Right cardiac atrium (tissue), 5 donors: ENCODE measurements at regions not wholly inside any gene's neighbourhood (a gene's known extent, or its start where the extent isn't known, plus 50 kb on each side); places are given as distances from the start of the nearest gene placed in this dataset.

ENCODE experiments used
- ATAC-seq, 2 donors: fragments of 200-7000 bp; cut with Tn5 transposase; one replicate each; pipeline versions ENCODE4 v1.8.0 to v1.9.1; 2020; ENCODE audit warnings: moderate library complexity in 2 of 2, mild to moderate bottlenecking in 1 of 2
- DNase-seq, 3 donors: peaks; one replicate each; pipeline ENCODE4 v3.0.0-alpha.2; 2020
- H3K27ac ChIP-seq: one replicate; pipeline ENCODE4 v1.5.1; 2013; ENCODE audit warnings: mild to moderate bottlenecking, low read length, control low read depth, moderate library complexity
- H3K27me3 ChIP-seq: one replicate; pipeline ENCODE4 v1.6.1; 2013; ENCODE audit not compliant: control insufficient read depth, insufficient read depth
- H3K4me1 ChIP-seq: one replicate; pipeline ENCODE4 v1.6.1; 2013; ENCODE audit warnings: low read length; ENCODE audit not compliant: control insufficient read depth, insufficient read depth
- H3K4me3 ChIP-seq: one replicate; pipeline ENCODE4 v1.5.1; 2013; ENCODE audit warnings: low read length, control low read depth
- H3K9me3 ChIP-seq: one replicate; pipeline ENCODE4 v1.6.1; 2013; ENCODE audit warnings: low read length; ENCODE audit not compliant: control insufficient read depth
- WGBS: extraction: QIAGEN DNeasy Blood & Tissue Kit; methylation state at CpG from one replicate; pipeline ENCODE4 v1.1.7; 2013; 5-methylcytosine and 5-hydroxymethylcytosine counted together
- intact Hi-C, 4 donors: fragments of 100-400 bp; cut with DNase I; formaldehyde crosslinking; loops; one replicate each; pipeline versions ENCODE4 v1.11.0 to v1.14.0; 2022 to 2023
- donor health status: healthy with polysubstance abuse.
- donor health status: DM: no; HTN: yes; CAD: no.
- donor health status: DM: no; HTN: no; CAD: no.
- donor health status: DM: no; HTN: yes; CAD: no; lungs with severe emphysema.
- donor health status: DM: yes; HTN: yes; CAD: no.

DNA sequence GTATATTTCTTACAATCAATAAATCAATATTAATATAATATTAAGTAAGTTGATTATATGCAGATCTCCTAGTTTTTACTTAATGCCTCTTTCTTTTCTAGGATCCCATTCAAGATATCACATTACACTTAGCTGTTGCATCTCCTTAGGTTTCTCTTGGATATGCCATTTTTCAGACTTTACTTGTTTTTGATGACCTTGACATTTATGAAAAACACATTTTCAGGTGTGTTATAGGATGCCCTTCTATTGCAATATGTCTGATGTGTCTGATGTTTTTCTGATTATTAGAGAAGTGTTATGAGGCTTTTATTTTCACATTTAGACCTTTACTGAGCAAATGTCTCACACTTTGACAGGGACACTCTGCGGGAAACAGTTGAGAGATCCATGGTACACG lies 933.6 kb upstream of the CNTNAP5 start:
- intact Hi-C loops = no loop called here

DNA sequence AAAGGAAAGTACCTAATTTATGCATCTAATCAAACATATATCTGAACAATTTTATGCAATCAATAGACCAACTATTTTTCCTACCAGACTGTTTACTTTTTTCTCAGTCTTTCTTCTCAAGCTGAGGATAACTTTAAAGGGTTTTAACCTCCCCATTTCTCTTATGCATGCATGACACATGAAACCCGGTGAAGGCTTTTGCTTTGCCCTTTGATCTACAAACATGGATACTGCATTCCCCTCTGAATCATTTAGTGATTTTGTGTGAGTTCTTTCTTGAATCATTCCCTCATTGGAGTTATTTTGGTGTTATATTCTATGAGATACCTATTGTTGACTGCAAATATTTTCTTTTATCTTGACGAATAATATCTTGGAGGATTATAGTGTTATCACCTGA lies 931.9 kb upstream of the CNTNAP5 start:
- Histone ChIP-seq H3K9me3 (no peaks in the 10 kb centered on the region), H3K27me3 (no peaks in the 10 kb centered on the region), H3K4me1 (no peaks in the 10 kb centered on the region), H3K4me3 (no peak overlapping the region), H3K27ac (no peak overlapping the region)
- ATAC-seq (no peak), DNase-seq (no peak)
- WGBS = 84% methylated on average over 2 of the region's 2 CpGs
- intact Hi-C loops = no loop called here

More for the DNA sequence above, 933.6 kb upstream of the CNTNAP5 start:
- H3K27ac ChIP-seq = no peak overlapping the region
- WGBS = 97% methylated on average over 2 of the region's 2 CpGs
- no peaks in the 10 kb centered on the region for H3K27me3 ChIP-seq
- H3K4me1 ChIP-seq = no peaks in the 10 kb centered on the region
- ATAC-seq (no peak), DNase-seq (no peak)
- no peak overlapping the region for H3K4me3 ChIP-seq
- H3K9me3 ChIP-seq = no peaks in the 10 kb centered on the region

DNA sequence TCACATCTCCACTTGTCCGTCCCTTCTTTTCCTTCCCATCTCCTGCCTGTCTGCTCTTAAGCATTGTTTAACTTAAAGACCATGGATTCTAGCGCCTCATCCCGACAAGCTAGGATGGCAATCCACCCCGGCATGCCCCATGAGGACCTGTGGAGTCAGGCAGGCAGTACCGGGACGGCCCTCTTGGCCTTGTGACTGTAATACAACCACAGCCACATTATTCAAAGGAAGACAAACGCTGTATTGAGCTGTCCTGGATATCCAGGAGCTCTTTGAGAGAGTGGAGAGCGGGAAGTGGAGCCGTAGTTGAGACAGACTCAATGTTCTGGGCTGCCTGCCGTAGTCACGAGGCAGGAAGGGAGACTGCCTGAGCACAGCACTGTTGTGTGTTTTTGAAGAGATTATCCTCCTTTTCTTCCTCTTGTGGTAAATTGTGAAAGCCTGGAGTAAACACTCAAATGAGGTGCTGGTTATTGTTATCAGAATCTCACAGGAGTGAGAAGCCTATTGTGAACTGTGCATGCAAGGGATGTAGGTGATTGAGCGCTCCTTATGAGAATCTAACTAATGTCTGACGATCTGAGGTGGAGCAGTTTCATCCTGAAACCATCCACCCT lies 929.8 kb upstream of the CNTNAP5 start:
- 83% methylated on average over 13 of the region's 13 CpGs for WGBS
- intact Hi-C loops = no loop called here
- Histone ChIP-seq H3K4me1 (no peaks in the 10 kb centered on the region), H3K4me3 (no peak overlapping the region), H3K27me3 (no peaks in the 10 kb centered on the region), H3K27ac (no peak overlapping the region), H3K9me3 (no peaks in the 10 kb centered on the region)
- DNase-seq (no peak), ATAC-seq (no peak)

DNA sequence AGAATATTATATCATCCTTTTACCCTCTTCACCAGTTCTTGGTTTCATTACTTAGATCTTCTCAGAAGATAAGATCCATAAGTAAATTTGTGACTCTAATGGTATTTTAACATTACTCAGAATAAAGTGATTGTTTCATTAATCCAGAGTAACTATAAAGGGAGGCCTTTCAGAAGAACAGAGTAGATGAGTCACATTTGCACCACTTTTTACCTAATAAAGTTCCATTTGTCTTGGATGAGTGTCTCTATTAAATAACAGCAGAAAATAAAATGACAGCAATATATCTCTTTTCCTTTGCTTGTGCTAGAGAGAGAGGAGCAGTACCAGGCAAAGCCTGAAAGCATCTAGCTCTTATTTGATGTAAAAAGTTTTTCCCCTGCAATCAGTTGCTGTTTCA lies 926.5 kb upstream of the CNTNAP5 start:
- ATAC-seq = no peak
- no peak overlapping the region for H3K27ac ChIP-seq
- intact Hi-C loops = no loop called here
- DNase-seq = no peak
- no peaks in the 10 kb centered on the region for H3K9me3 ChIP-seq
- no peaks in the 10 kb centered on the region for H3K27me3 ChIP-seq
- no peaks in the 10 kb centered on the region for H3K4me1 ChIP-seq
- no peak overlapping the region for H3K4me3 ChIP-seq

DNA sequence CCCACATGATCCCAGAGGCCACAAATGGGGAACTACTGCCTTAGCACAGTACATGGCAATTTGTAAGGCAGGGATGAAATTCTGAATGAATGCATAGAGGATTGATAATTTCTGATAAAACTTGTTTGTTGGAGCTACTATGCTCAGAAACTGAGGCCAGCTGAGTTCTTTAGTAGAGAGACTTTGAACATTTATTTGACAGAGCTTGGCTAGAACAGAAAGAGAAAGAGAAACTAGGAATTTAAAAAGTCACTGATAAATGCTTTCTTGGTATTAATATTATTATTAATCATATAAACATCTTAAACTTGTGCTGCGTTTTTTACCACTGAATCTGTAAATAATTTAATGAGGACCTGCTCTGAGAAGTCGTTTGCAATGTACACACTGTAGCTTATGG lies 923.7 kb upstream of the CNTNAP5 start:
- WGBS = 61% methylated on average over 2 of the region's 2 CpGs
- intact Hi-C loops = no loop called here

DNA sequence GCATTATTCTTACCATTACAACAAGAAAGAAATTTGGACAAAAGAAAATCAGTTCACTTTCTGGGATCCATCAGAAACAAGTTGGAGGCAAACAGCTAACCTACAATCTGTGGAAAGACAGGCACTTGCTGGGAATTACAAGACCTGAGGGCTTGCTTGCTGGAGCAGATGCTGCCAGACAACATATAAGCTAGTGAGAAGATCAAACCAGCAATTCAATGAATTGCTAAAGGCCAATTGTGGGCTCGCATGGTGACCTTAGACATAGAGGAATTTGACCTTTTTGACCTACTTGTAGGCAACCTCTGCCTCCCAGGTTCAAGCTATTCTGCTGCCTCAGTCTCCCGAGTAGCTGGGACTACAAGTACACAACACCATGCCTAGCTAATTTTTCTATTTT lies 921.2 kb upstream of the CNTNAP5 start:
- DNase-seq (no peak), ATAC-seq (no peak)
- Histone ChIP-seq H3K4me3 (no peak overlapping the region), H3K27ac (no peak overlapping the region), H3K4me1 (no peaks in the 10 kb centered on the region), H3K27me3 (no peaks in the 10 kb centered on the region), H3K9me3 (no peaks in the 10 kb centered on the region)
- intact Hi-C loops = no loop called here
- 73% methylated on average over 2 of the region's 2 CpGs for WGBS

More for the DNA sequence above, 923.7 kb upstream of the CNTNAP5 start:
- no peaks in the 10 kb centered on the region for H3K27me3 ChIP-seq
- H3K4me1 ChIP-seq = no peaks in the 10 kb centered on the region
- DNase-seq = no peak
- no peak for ATAC-seq
- H3K27ac ChIP-seq = no peak overlapping the region
- no peak overlapping the region for H3K4me3 ChIP-seq
- H3K9me3 ChIP-seq = no peaks in the 10 kb centered on the region

DNA sequence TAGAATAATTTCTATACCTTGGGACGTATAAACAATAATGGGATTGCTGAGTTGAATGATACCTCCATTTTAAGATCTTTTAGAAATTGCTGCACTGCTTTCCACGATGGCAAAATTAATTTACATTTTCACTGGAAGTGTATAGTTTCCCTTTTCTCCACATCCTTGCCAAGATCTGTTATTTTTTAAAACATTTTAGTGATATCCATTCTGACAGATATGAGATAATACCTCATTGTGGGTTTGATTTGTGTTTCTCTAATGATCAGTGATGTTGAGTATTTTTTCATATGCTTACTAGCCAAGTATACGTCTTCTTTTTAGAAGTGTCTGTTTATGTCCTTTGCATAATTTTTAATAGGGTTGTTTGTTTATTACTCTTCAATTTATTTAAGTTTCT lies 908.5 kb upstream of the CNTNAP5 start:
- ATAC-seq (no peak), DNase-seq (no peak)
- Histone ChIP-seq H3K27me3 (no peaks in the 10 kb centered on the region), H3K27ac (no peak overlapping the region), H3K9me3 (no peaks in the 10 kb centered on the region), H3K4me1 (no peaks in the 10 kb centered on the region), H3K4me3 (no peak overlapping the region)
- intact Hi-C loops = no loop called here
- WGBS = 74% methylated on average over 3 of the region's 3 CpGs

DNA sequence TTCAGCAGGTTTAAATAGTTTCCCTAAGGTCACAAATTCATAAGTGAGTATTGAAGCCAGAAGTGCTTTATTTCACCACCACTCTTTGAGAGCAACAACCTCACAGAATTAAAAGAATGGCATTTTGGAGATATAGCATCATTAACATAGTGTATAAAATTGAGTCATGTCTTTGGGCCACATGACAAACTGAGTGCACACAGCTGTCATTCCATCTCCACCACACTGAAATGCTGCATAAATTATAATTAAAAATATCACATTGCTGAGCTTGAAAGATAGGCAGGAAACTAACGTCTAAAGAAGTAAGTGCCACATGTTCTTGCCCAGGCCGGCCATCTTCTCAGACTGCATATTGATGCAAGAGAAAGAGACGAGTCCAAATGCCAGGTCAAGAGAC lies 897.9 kb upstream of the CNTNAP5 start:
- H3K4me1 ChIP-seq = no peaks in the 10 kb centered on the region

DNA sequence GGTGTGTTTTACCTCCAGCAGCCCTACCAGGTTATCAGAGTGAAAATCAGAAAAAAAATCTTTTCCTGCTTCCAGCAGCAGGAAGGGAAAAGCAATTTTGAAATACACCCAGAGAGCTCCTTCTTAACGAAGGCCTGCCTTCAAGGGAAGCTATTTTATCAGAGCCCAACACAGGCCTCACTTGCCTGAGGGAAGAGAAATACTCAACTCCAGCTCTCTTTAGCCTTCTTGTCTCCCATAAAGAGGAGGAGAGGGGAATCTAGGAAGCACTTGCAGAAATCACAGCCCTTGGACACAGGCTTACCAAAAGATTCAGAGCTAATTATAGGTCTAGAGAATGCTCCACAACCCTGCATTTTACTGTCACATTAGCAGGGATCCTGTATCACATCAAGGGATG lies 896.1 kb upstream of the CNTNAP5 start:
- intact Hi-C loops = no loop called here
- 27% methylated on average over 1 of the region's 1 CpG for WGBS
- H3K27ac ChIP-seq = no peak overlapping the region
- H3K4me1 ChIP-seq = no peaks in the 10 kb centered on the region
- no peak overlapping the region for H3K4me3 ChIP-seq
- H3K9me3 ChIP-seq = no peaks in the 10 kb centered on the region
- ATAC-seq (no peak), DNase-seq (no peak)
- no peaks in the 10 kb centered on the region for H3K27me3 ChIP-seq

More for the DNA sequence above, 897.9 kb upstream of the CNTNAP5 start:
- Histone ChIP-seq H3K27ac (no peak overlapping the region), H3K27me3 (no peaks in the 10 kb centered on the region), H3K9me3 (no peaks in the 10 kb centered on the region), H3K4me3 (no peak overlapping the region)
- ATAC-seq = no peak
- intact Hi-C loops = no loop called here
- DNase-seq = no peak
- WGBS = 70% methylated on average over 3 of the region's 3 CpGs

DNA sequence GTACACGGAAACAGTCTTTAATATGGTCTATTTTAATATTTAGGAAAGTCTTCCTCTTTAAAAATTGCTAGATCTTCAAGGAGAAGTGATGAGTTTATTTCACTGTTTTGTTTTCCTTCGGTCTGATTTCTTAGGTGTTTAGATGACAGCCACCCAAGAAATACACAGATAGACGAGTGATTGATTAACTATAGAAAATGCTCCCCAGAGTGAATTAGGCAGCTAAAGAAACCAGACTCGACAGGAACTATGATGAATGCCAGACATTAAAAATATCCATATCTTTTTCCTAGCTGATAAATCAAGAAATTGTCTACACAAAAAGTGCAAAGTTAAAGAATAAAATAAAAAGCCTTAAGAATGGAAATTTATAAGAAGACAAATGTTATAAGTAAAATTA lies 888.7 kb upstream of the CNTNAP5 start:
- H3K4me1 ChIP-seq = no peaks in the 10 kb centered on the region
- H3K4me3 ChIP-seq = no peak overlapping the region
- H3K27me3 ChIP-seq = no peaks in the 10 kb centered on the region
- intact Hi-C loops = no loop called here
- H3K9me3 ChIP-seq = no peaks in the 10 kb centered on the region
- DNase-seq (no peak), ATAC-seq (no peak)
- 67% methylated on average over 4 of the region's 4 CpGs for WGBS
- no peak overlapping the region for H3K27ac ChIP-seq

DNA sequence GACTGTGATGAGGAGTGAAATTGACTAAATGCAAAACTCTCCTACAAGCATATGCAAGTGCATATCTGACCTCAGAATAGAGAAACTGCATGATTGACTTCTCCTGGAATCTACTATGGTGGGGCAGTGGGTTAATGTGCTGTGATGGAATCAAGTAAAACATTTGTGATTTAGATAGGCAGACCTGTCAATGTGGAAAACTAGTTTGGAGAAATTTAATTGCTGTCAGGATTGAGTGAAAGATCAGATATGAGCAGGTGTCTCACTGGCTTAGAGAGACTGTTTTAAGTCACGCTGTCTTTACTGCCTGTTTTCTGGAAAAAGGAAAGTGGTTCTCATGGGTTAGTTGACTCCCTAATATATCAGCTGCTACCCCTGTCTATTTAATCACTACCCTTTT lies 881.0 kb upstream of the CNTNAP5 start:
- ATAC-seq (no peak), DNase-seq (no peak)
- Histone ChIP-seq H3K4me3 (peak overlapping the region; percentile 52), H3K27ac (no peak overlapping the region), H3K9me3 (no peaks in the 10 kb centered on the region), H3K27me3 (no peaks in the 10 kb centered on the region), H3K4me1 (no peaks in the 10 kb centered on the region)
- 90% methylated on average over 1 of the region's 1 CpG for WGBS
- intact Hi-C loops = no loop called here

DNA sequence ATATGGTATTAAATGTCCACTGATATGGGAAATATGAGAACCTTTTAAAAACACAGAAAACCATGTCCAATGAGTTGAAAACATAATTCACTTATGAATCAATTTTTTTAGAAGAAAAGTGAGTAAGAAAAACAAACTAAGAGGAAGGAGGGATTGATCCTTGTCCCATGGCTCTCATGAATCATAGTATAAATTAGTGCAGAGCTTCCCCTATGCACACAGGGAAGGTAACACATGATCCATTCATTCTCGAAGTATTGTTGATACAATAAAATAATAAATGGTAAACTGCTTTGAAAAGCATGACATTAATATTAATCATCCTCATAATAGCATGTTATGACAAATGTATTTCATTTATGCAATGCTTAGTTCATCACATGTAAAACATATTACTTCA lies 872.0 kb upstream of the CNTNAP5 start:
- H3K9me3 ChIP-seq = no peaks in the 10 kb centered on the region
- no peaks in the 10 kb centered on the region for H3K4me1 ChIP-seq
- no peak for ATAC-seq
- intact Hi-C loops = no loop called here
- 58% methylated on average over 1 of the region's 1 CpG for WGBS
- no peaks in the 10 kb centered on the region for H3K27me3 ChIP-seq
- no peak overlapping the region for H3K27ac ChIP-seq
- H3K4me3 ChIP-seq = no peak overlapping the region
- no peak for DNase-seq
